ENCODE measurements at regions not wholly inside any gene's neighbourhood (a gene's known extent, or its start where the extent isn't known, plus 50 kb on each side); places are given as distances from the start of the nearest gene placed in this dataset.

DNA sequence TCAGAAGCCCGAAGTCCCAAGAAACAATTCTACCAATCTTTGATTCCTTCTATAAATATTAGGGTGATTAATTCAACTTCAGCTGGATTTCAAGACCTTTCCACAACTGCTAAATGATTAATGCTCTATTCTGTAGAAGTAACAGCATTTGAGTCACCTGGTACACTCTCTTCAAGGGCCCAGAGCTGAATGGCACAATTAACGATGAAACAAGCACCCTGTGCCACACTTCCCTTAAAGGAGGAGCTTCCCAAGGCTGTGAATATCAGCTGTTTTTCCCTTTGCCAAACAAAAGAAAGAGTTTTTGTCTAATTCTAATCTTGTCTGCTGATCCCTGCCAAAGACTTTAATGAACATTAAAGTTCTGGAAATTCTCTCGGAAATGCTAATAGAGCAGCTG is 56.0 kb downstream of the BOD1L2 start:
- Histone ChIP-seq H3K14ac (replicated peaks; ENCODE audit: low read depth, low read length) (no peak overlapping the region), H2AK5ac (ENCODE audit: low read depth, low read length) (no peak overlapping the region), H3K4ac (ENCODE audit: low read depth, low read length) (no peak overlapping the region), H3K4me2 (ENCODE audit: low read depth, low read length) (no peak overlapping the region), H3K79me1 (ENCODE audit: low read depth in 1 of 2, low read length in 2 of 2) (no peaks in the 10 kb centered on the region), H3K23ac (ENCODE audit: low read depth, low read length) (no peak overlapping the region), H3K27me3 (ENCODE audit: control insufficient read depth, insufficient read depth, low read length) (no peaks in the 10 kb centered on the region), H3K27ac (ENCODE audit: insufficient read depth, low read length) (no peak overlapping the region), H2BK120ac (ENCODE audit: low read depth, low read length) (no peak overlapping the region), H2BK20ac (ENCODE audit: low read depth, low read length) (no peak overlapping the region), H3K4me1 (ENCODE audit: control insufficient read depth, insufficient read depth, low read length) (no peaks in the 10 kb centered on the region), H3K4me3 (ENCODE audit: insufficient read depth, low read depth, low read length) (no peak overlapping the region), H4K91ac (ENCODE audit: insufficient read depth, low read depth, low read length) (no peak overlapping the region), H3K36me3 (ENCODE audit: control insufficient read depth, insufficient read depth, low read length) (no peaks in the 10 kb centered on the region), H2BK5ac (ENCODE audit: low read depth, low read length, poor library complexity, severe bottlenecking) (no peak overlapping the region), H4K5ac (ENCODE audit: low read depth, low read length) (no peak overlapping the region), H3K9ac (ENCODE audit: low read depth, low read length) (no peak overlapping the region), H4K8ac (ENCODE audit: low read depth in 2 of 2, low read length in 2 of 2) (no peak overlapping the region), H2BK15ac (ENCODE audit: low read depth, low read length) (no peak overlapping the region), H3K18ac (ENCODE audit: low read depth, low read length) (no peak overlapping the region), H2AK9ac (replicated peaks; ENCODE audit: low read depth, low read length, poor library complexity) (no peak overlapping the region), H3K9me3 (ENCODE audit: control insufficient read depth, insufficient read depth, low read length) (no peaks in the 10 kb centered on the region), H3K9me1 (ENCODE audit: insufficient read depth, low read length) (no peaks in the 10 kb centered on the region), H2AFZ (replicated peaks; ENCODE audit: low read length, poor library complexity) (no peak overlapping the region), H3K56ac (ENCODE audit: extremely low read depth, insufficient read depth, low read length) (no peak overlapping the region), H4K20me1 (ENCODE audit: insufficient read depth, low read length) (no peaks in the 10 kb centered on the region)
- in situ Hi-C loops (cut with MboI; ENCODE audit: low sequenced_read_pairs) (no loop called here), intact Hi-C loops (cut with micrococcal nuclease) (no loop called here), dilution Hi-C loops (cut with HindIII; ENCODE audit: low sequenced_read_pairs, unreplicated experiment) (no loop called here)
- DNase-seq = no peak
- WGBS, 2 experiments (ENCODE audit: extremely low coverage in 2 of 2, insufficient read length in 1 of 2) = 60% methylated on average over 1 of the region's 3 CpGs; no CpG with 5 or more reads in 1 of the 2 experiments
- no peak for TF ChIP-seq CEBPB (IDR thresholded peaks at IDR 0.05; ENCODE audit: low read depth, low read length)
- no peak for TF ChIP-seq SMC3 (IDR thresholded peaks at IDR 0.05; ENCODE audit: low read depth, low read length)
- TF ChIP-seq, protein P1, sequence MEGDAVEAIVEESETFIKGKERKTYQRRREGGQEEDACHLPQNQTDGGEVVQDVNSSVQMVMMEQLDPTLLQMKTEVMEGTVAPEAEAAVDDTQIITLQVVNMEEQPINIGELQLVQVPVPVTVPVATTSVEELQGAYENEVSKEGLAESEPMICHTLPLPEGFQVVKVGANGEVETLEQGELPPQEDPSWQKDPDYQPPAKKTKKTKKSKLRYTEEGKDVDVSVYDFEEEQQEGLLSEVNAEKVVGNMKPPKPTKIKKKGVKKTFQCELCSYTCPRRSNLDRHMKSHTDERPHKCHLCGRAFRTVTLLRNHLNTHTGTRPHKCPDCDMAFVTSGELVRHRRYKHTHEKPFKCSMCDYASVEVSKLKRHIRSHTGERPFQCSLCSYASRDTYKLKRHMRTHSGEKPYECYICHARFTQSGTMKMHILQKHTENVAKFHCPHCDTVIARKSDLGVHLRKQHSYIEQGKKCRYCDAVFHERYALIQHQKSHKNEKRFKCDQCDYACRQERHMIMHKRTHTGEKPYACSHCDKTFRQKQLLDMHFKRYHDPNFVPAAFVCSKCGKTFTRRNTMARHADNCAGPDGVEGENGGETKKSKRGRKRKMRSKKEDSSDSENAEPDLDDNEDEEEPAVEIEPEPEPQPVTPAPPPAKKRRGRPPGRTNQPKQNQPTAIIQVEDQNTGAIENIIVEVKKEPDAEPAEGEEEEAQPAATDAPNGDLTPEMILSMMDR (conservative IDR thresholded peaks at IDR 0.05; ENCODE audit: low read depth, low read length) = no peak
- TF ChIP-seq, protein P2, sequence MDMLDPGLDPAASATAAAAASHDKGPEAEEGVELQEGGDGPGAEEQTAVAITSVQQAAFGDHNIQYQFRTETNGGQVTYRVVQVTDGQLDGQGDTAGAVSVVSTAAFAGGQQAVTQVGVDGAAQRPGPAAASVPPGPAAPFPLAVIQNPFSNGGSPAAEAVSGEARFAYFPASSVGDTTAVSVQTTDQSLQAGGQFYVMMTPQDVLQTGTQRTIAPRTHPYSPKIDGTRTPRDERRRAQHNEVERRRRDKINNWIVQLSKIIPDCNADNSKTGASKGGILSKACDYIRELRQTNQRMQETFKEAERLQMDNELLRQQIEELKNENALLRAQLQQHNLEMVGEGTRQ (IDR thresholded peaks at IDR 0.05; ENCODE audit: low read depth, low read length) = no peak
- TF ChIP-seq RAD21 (IDR thresholded peaks at IDR 0.05; ENCODE audit: low read length) = no peak
- no peak for TF ChIP-seq MXI1 (IDR thresholded peaks at IDR 0.05; ENCODE audit: borderline replicate concordance, low read depth, low read length)
- TF ChIP-seq NFE2L2 (IDR thresholded peaks at IDR 0.05; ENCODE audit: low read depth, low read length) = no peak
- TF ChIP-seq CHD1 (IDR thresholded peaks at IDR 0.05; ENCODE audit: low read depth, low read length) = no peak
- TF ChIP-seq RFX5 (IDR thresholded peaks at IDR 0.05; ENCODE audit: low read depth, low read length) = no peak
- TF ChIP-seq RCOR1 (IDR thresholded peaks at IDR 0.05; ENCODE audit: insufficient replicate concordance, low read length) = no peak
- BruUV-seq (replicated peaks) = no TSS peak
- ChIA-PET CTCF (interaction anchor here (0.5 kb wide), 1 partner anchor 289 kb away, joined by 3 read pairs; no protein-coding TSS in a partner anchor), POLR2A (ENCODE audit: unreplicated experiment) (no interaction called here)
- no peak for ATAC-seq (ENCODE audit: low read depth)

All from IMR-90 (cell line).